ENCODE measurements at regions not wholly inside any gene's neighbourhood (a gene's known extent, or its start where the extent isn't known, plus 50 kb on each side); places are given as distances from the start of the nearest gene placed in this dataset.

DNA sequence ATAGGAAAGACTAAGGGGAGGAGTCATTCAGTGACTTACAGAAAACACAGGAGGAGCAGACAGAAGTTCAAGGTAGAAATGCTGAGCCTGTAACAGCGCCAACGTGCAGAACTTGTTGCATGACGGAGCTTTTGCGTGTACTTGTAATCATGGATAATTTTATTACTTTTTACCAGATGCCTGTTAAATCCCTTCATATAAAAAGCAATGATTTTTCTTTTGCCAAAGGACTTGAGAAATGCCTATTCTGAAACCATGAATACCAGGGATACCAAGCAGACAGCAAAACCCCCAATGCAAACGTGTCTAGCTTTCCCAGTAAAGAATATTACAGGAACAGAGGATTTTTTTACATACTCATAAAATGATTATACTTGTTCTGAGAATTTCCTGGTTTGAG lies 163.6 kb upstream of the GSC start:
- no peak for DNase-seq (ENCODE audit: low spot score)
- in situ Hi-C loops (cut with HindIII; ENCODE audit: low sequenced_read_pairs): no loop called here

GRCh38 chr14:94932589-94932988 lies 162.7 kb upstream of the GSC start:
- in situ Hi-C loops (cut with HindIII; ENCODE audit: low sequenced_read_pairs): no loop called here
- no peak for DNase-seq (ENCODE audit: low spot score)

DNA sequence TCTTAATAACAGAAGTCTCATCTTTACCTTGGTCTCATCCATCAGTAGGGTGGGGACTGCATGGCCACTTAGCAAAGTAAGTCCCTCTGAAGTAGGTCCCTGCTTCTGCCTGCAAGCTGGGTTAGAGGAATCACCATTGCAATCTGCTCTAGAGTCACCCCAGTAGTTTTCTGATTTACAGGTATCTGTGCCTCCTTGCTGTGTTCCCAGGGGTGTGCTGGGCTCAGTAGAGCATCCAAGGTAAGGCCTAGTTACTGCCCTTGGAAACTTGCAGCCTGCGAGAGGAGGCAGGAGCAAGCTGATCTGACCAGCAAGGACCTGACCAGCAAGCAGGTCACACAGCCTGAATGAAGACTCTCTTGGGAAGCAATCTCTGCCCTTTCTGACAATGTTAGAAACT lies 160.8 kb upstream of the GSC start:
- in situ Hi-C loops (cut with HindIII; ENCODE audit: low sequenced_read_pairs): no loop called here
- DNase-seq (ENCODE audit: low spot score): no peak

- in situ Hi-C loops (cut with HindIII; ENCODE audit: low sequenced_read_pairs): no loop called here
Measured at GRCh38 chr14:94929354-94929753, 159.4 kb upstream of the GSC start.

DNA sequence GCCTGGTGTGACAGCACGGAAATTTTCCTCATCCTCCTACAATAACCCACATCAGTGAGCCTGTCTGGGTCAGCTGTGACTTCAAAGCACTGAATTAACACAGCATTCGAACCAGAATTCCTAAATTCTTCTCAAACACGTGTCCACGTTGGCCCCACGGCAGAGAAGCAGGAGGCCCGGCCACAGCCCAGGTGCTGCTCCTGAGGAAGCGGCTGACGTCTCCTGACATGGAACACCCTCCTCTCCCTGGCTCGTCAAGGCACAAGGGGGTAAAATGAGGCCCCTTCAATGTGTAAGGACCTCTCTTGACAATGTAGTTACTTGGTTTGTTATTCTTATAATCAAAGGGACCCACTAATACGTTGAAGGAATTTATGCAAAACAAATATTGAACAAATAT lies 156.3 kb upstream of the GSC start:
- in situ Hi-C loops (cut with HindIII; ENCODE audit: low sequenced_read_pairs): no loop called here
- DNase-seq (ENCODE audit: low spot score): no peak

More at GRCh38 chr14:94929354-94929753, 159.4 kb upstream of the GSC start:
- DNase-seq (ENCODE audit: low spot score): no peak

DNA sequence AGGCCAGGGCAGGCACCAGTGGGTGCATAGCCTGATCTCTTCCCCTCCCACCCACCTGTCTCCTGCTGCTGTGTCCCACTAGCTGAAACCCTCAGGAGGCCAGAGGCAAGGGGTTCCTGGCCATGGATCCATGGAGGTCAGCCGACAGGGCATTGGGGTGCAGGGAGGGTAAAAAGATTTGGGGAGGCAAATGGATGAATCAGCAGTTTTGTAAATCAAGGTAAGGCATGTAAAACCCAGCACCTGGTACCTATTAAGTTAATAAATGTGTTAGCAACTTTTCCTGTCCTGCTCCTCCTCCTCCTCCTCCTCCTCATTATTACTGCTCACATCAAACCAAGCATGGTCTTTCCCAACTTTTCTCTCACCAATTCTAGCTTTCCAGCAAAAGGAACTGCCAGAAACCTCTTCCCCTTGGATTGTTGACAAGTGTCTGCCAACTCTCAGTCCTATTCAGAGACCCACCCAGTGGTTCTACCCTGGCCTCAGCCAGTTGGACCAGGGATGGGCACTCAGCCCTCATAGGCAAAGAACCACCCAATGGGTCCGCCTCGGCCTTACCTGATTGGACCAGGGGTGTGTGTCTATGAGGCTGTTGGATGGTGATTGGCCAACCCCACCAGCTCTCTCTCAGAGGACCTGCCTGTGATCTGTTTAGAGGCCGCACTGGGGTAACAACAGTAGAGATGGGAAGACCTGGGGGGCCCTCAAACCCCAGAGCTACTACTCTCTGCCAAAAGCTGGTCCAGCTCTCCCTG lies 155.7 kb upstream of the GSC start:
- no peak for DNase-seq (ENCODE audit: low spot score)
- in situ Hi-C loops (cut with HindIII; ENCODE audit: low sequenced_read_pairs): no loop called here

- in situ Hi-C loops (cut with HindIII; ENCODE audit: low sequenced_read_pairs): no loop called here
- DNase-seq (ENCODE audit: low spot score): no peak
Measured at GRCh38 chr14:94924189-94924588, 154.3 kb upstream of the GSC start.

DNA sequence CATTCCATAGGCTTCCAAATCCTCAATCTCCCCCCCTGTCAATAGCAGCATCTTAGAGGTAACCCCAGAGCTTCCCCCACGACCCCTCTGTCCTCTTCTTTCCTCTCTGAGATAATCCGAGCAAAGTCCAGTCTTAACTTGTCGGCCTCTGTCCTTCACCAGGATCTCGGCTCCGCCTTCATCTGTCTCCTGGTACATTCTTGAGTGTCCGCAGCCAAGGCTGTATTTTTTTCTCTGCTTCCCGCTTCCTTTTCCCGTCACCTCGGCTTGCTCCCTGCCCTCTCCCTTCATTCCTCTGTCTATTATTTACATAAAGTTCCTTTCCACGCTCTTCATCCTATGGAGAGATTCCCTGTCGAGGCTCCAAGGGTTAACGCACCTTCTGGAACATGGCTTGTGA lies 153.9 kb upstream of the GSC start:
- DNase-seq (ENCODE audit: low spot score): no peak
- in situ Hi-C loops (cut with HindIII; ENCODE audit: low sequenced_read_pairs): no loop called here

- no peak for DNase-seq (ENCODE audit: low spot score)
- in situ Hi-C loops (cut with HindIII; ENCODE audit: low sequenced_read_pairs): no loop called here
Measured at GRCh38 chr14:94922595-94923239, 152.8 kb upstream of the GSC start.

- no peak for DNase-seq (ENCODE audit: low spot score)
- in situ Hi-C loops (cut with HindIII; ENCODE audit: low sequenced_read_pairs): no loop called here
Measured at GRCh38 chr14:94921882-94922585, 152.1 kb upstream of the GSC start.

GRCh38 chr14:94921456-94921855 lies 151.5 kb upstream of the GSC start:
- no peak for DNase-seq (ENCODE audit: low spot score)
- in situ Hi-C loops (cut with HindIII; ENCODE audit: low sequenced_read_pairs): no loop called here

- in situ Hi-C loops (cut with HindIII; ENCODE audit: low sequenced_read_pairs): no loop called here
- no peak for DNase-seq (ENCODE audit: low spot score)
Measured at GRCh38 chr14:94919896-94920295, 150.0 kb upstream of the GSC start.

DNA sequence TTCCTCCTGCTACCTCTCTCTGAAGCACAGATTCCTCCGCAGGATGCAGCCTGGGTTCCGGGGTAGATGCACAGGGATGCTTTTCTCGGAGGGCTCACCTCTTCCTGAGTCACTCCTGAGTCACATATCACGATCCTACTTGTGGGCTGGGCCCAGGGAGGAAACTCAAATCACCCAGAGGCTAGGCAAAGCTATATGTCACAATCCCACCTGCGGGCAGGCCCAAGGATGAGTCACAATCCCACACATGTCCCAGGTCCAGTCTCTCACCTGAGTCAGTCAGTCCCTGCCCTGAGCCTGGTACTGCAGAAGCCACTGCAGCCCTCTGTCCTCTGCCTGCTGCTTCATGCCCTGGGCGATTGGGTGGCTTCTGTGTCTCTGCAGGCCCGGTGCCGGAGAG lies 149.0 kb upstream of the GSC start:
- DNase-seq (ENCODE audit: low spot score): no peak
- in situ Hi-C loops (cut with HindIII; ENCODE audit: low sequenced_read_pairs): no loop called here

DNA sequence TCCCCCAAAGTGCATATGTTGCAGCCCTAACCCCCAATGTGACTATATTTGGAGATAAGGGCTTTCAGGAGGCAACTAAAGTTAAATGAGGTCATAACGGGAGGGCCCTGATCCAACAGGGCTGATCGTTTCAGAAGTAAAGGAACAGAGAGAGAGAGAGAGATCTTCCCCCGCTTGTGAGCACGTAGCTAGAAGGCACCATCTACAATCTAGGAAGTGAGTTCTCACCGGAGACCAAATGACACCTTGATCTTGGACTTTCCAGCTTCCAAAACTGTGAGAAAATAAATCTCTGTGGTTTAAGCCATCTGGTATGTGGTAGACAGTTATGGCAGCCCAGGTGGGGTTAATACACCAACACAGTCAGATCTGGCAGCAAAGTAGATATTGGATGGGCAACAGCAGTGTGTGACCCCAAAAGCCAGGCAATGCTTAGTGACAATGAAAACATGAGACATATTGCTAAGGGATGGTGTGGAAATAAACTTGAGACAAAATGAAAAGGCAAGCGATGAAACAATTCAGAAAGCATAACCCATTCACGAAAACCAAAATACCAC lies 147.2 kb upstream of the GSC start:
- in situ Hi-C loops (cut with HindIII; ENCODE audit: low sequenced_read_pairs): no loop called here
- no peak for DNase-seq (ENCODE audit: low spot score)

GRCh38 chr14:94914191-94914590 lies 144.3 kb upstream of the GSC start:
- in situ Hi-C loops (cut with HindIII; ENCODE audit: low sequenced_read_pairs): no loop called here

GRCh38 chr14:94907626-94908261 lies 137.8 kb upstream of the GSC start:
- DNase-seq (ENCODE audit: low spot score): no peak
- in situ Hi-C loops (cut with HindIII; ENCODE audit: low sequenced_read_pairs): no loop called here

More at GRCh38 chr14:94914191-94914590, 144.3 kb upstream of the GSC start:
- no peak for DNase-seq (ENCODE audit: low spot score)

- in situ Hi-C loops (cut with HindIII; ENCODE audit: low sequenced_read_pairs): no loop called here
- no peak for DNase-seq (ENCODE audit: low spot score)
Measured at GRCh38 chr14:94906991-94907587, 137.2 kb upstream of the GSC start.

DNA sequence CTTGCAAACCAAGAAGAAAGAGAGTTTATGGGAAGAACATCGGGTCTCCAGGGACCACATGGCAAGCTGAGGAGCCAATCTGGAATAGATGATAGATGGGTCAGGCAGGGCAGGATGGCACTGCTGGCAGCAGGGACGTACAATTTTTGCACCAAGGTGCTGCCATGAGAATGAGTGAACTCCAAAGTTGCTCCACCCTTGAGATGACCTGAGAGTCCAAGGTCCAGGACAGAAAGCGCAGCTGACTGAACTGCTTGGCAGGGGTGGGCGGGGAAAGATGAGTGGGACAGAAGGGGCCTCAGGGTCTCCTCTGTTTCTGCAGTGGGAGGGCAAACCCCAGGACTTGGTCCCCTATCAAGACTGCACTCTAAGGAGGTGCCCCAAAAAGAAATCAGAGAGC lies 136.7 kb upstream of the GSC start:
- DNase-seq (ENCODE audit: low spot score): no peak
- in situ Hi-C loops (cut with HindIII; ENCODE audit: low sequenced_read_pairs): no loop called here

GRCh38 chr14:94904636-94905035 lies 134.7 kb upstream of the GSC start:
- in situ Hi-C loops (cut with HindIII; ENCODE audit: low sequenced_read_pairs): no loop called here
- DNase-seq (ENCODE audit: low spot score): no peak
